GM19372 (cell line): ENCODE measurements at regions not wholly inside any gene's neighbourhood (a gene's known extent, or its start where the extent isn't known, plus 50 kb on each side); places are given as distances from the start of the nearest gene placed in this dataset.

ENCODE experiments used
- ATAC-seq: cut with Tn5 transposase; IDR thresholded peaks from one replicate; pipeline ENCODE4 v1.9.1; 2021; ENCODE audit warnings: mild to moderate bottlenecking, low read depth, moderate library complexity; ENCODE audit not compliant: unreplicated experiment

DNA sequence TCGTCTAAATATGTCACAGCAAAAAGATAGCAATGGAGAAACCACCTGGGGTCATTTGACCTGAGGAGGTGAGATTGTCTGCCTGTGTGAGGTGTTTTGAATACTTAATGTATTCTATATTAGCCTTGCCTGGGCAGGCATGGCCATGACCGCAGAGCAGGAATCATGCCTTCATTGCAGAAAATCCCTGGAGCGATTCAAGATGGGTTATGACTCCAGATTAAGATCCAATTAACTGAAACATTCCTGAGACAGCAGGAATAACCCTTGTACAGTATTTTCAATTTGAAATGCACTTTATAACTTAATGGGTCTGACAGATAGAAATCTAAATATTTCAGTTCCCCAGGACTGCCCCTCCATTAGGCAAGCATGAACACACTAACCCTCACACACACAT lies 227.3 kb upstream of the RAB6C start:
- ATAC-seq = no peak

DNA sequence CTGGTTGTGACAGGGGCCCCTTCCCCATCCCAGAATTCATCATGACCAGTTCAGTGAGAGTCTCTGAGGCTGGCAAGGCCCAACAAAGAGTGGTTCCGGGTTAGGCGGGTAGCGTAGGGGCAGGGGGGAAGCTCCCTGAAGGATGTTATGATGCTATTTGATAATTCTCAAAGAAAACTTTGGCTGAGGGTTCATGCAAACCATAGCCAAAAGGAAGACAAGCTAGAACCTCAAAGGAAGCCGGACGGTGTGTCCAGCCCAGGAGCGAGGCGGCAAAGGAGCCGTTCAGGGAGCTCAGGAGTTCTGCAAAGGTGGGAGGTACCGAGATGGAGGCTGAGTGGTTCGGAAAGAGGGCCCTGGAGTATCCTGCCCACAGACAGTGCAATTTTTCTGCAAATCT lies 226.8 kb upstream of the RAB6C start:
- ATAC-seq = no peak

DNA sequence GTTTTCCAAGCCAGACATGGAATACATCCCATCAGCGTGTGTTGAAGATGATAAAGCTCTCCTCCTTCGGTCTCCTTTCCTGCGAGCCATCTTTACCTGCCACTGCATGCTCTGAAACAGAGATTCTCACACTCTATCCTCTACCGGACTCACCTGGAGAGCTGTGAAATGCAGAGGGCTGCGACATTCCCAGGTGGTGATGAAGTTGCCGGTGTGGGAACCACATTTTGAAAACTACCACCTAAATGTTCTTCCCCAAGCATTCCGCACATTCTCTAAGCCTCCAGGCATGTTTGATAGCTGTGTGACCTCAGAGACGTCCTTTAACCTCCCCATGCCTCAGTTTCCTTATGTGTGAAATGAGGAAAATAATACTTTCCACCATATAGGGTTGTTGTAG lies 226.2 kb upstream of the RAB6C start:
- ATAC-seq = no peak

DNA sequence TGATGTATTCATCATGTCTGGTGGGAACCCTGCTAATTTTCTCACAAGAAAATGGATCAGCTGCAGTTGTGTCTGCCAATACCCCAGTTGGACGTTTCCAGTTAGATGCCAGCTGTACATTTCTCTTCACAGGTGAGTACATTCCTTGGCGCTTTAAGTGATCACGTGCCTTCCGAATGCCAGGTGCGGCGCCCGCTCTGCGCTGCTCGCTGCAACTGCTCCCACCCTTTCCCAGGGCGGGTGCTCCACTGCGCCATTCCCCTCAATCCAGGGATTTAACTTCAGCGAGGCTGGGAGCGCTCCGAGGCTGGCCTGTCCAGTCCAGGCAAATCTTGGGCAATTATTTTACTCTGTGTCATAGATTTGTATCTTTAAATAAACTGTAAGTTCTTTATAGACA lies 225.0 kb upstream of the RAB6C start:
- no peak for ATAC-seq

DNA sequence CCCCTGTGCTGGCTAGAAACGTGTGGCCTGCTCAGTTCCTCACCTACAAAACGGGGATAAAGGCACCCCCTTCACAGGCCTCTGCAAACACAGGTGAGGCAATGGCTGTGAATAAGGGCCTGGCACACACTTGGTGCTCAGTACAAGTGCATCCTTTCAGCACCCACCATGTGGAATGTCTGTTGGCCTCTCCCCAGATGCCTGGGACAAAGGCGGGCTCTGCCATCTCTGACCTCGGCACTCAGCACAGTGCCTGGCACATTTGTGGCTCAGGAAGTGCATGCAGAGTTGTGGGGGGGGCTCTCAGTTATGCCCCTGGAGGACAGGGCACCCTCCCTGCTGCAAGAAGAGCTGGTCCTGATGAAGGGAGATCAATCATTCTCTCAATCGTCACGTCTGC lies 224.6 kb upstream of the RAB6C start:
- ATAC-seq = no peak

DNA sequence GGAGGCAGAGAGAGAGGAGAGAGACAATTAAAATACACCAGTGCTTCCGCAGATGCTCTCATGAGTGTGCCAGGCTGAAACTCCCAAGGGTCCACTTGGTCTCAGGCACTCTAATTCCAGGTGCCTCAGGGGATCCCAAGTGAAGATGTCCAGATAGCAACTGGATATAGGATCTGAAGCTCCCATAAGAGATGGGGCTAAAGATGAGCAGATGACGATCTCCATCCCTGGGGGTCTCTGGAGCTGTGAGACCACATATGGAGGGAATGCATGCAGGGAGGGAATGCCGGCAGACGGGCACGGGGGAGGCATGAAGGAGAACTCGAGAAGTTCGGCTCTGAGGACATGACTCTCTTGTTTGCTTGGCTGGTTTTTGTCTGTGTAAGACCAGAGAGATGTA lies 223.7 kb upstream of the RAB6C start:
- no peak for ATAC-seq

DNA sequence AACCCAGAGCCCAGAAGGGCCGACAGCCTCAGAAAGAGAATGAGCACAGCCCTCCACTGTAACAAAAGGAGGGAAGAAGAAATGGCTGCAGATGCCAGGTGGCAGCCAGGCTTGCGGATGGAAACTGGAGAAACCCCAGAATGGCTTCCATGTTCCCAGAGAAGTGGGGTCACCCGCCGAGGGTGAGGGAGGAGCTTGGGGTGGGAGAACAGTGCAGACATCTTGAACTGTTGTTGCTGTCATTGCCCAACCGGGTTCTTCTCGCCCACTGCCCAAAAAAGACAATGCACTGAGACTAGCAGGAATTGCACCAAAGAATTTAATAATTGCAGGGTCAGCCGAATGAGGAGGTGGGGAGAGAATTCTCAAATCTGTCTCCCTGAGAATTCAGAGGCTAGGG lies 223.2 kb upstream of the RAB6C start:
- no peak for ATAC-seq

DNA sequence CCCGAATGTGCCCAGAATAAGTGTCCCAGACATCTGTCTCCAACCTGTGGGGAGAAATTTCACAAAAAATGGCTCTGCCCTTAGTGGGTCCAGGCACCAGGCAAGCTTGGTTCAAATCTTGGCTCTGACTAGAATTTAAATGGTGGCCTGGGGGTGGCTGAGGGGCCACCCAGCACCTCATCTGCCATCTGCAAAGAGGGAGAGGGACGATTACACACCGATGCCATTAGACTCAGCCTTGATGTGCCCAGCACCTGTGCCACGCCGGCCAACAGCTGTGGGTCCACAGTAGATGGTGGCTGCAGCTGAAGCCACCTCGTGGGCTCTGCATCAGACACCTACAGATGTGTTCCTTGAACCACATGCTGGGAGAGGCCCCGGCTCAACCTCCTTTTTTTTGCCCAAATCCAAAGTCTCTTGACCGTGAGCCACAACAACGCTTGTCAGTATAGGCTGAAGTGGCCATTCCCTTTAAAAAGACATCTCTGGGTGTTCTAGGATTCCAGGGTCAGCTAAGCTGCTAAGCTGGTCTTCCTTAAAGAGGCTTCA lies 222.0 kb upstream of the RAB6C start:
- no peak for ATAC-seq

DNA sequence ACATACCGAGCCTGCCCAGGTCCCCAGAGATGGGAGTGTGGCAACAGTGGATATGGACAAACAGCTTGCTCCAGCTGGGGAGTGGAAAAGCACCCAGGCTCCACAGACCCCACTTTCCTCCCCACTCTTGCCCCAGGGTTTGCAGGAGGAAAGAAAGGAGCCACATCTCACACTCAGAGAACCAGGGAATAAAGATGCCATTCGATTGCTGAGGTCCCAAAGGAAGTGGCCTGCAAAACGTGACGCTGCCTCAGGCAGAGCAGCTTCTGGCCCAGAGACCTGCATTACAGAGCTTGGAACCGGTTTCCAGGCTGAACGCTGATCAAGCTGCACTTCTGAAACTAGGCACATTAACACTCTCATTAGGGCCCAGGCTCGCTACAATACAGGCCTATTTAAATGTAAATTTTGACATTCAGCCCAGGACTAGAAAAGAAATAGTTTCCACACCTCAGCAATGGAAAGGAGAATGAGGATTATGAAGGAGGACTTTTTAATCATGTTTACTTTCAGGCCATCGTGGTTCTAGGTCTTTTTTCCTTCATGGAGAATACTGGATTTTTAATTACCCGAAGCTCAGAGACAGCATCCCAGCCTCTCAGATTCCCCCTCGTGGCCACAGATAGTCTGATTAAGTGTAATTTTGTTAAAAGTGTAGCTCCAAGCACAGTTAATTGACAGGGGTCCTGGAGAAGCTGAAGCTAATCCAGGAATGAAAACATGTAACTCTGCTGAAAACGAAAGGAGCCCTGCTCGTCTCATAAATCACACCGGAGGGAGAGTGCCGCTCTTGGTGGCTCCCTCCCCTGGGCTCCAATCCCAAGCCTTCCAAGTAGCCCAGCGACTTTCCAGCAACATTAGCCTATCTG lies 221.3 kb upstream of the RAB6C start:
- ATAC-seq = no peak

DNA sequence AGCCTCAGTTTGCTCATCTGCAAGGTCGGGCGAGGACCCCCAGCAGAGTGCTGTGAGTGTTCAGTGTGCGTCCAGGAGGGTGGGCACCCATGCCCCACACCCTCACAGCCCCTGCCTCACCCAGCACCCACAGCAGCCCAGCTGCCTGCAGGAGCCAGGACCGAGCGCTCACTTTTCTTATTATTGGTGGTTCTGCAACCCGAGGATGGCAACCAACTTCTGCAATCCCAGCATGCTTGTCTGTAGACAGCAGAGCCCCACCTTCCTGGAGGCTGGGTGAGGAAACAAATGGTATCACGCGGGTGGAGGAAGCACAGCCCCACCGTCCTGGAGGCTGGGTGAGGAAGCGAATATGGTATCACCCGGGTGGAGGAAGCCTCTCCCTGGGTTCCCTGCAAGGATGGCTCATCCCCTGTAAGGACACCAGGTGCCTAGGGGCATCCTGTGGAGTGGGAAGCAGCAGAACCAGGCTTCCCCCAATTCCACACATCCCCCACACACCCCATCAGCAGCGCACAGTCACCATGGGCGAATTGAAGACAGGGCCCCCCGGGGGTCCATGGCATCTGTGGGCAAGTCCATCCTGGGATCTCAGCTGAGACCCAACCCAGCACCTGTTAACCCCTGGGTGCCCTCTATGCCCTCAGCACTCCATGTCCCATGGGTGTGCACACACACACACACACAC lies 220.5 kb upstream of the RAB6C start:
- no peak for ATAC-seq

DNA sequence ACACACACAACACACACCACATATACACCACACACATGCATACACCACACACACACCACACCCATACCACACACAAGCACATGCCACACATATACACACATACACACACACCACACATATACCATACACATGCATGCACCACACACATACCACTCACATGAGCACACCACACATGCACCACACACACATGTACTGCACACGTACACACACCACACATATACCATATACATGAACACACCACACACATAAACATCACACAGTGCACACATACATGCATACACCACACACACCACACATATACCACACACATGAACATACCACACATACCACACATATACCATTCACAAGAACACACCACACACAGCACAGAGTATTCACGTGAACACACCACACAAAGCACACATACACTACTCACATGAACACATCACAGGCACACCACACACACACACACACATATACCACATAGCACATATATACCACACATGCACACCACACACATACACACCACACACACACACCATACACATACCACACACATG lies 219.9 kb upstream of the RAB6C start:
- no peak for ATAC-seq

DNA sequence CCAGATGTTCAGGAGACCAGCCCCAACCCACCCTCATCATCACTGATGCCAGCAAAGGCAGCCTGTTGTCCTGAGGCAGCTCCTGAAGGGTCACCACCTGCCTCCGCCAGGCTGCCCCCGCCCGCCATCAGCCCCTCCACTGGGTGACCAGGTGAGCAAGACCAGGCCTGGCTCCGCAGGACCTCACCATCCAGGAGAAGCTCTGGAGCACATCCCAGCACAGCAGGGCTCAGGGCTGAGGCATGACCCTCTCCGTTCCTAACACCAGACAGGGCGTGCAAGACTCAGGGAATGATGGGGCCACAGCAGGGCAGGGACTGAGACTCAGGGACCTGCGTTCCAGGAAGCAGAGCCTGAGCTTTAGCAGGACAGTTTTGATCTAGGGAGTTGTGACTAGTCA lies 218.8 kb upstream of the RAB6C start:
- ATAC-seq = no peak

DNA sequence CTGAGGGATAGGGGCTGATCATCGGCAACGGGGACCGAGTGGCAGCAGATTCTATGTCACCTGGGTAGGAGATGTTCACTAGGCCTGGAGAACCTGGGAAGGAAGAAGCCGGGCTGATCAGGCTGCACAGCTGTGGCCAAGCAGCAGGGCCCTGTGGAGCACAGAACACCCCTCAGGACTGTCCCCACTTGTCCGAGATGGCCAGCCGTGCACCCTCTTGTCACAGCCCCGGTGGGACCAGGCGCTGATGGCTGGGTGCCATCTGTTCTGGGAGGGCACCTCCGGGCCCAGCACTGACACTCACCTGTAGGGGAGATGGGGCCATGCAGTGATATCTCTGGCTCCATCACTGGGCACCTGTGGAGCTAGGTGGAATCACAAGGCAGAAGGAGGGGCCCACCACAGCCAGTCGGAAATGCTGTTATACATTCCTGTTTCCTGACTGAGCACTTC lies 217.9 kb upstream of the RAB6C start:
- ATAC-seq = no peak

DNA sequence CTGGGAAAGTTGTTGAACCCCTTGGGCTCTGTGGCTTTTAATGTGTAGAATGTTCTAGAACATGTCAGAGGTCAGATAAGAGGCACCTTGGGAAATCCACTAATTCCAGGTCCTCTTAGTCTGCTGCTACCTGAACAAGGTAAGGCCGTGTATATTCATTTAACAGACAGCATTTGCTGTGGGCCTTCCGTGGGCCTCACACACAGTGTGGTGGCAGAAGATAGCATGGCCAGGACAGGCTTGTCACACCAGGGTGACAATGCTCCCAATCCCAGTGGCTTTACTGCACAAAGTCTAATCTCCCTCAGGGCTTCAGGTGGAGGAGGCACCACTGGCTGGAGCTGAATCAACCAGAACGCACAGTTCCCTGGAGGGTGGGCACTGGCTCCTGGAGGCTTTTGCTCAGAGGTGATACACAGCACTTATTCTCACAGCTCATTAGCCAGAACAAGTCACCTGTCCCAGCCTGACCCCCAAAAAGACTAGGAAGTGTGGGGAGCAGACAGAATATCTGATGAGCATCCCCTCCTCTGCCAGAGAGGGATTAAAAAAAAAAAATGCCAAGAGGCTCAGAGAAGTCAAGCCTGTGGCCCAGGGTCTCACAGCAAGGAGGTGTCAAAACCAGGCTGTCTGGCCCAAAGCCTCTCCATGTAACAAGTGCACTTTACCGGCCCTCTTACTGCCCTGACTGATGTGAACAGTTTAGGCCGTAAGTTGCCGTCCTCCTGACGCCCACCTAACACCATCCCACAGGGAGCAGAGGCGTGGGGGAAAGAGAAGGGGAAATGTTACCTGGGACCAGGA lies 216.9 kb upstream of the RAB6C start:
- ATAC-seq = no peak

DNA sequence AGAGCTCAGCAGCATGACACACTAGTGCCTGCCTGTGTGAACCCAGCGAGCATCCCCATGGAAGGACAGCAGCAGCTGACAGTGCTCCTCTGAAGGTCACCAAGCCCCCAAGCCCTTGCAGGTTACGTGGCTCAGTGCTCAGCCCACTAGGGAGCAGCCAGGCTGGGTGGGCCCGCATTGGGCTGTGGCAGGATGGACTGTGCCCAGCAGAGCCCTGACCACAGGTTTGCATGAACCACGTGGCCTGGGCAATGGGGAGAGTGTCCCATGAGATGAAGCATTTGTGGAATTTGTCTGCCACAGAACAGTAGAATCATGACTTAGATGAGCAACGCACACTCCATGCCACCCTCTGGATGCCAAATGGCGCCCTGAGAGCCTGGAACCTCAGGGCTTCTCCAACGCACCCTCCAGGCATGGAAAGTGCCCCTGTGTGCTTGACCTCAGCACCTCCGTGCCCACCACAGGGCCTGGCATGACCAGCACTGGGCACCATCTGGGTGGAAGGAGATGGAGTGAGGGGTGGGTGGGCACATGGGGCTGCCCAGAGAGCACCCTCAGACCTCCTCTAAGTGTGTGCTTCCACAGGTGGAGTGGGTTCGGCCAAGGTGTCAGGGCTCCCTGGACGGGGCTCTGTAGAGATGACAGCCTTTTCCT lies 216.1 kb upstream of the RAB6C start:
- no peak for ATAC-seq

DNA sequence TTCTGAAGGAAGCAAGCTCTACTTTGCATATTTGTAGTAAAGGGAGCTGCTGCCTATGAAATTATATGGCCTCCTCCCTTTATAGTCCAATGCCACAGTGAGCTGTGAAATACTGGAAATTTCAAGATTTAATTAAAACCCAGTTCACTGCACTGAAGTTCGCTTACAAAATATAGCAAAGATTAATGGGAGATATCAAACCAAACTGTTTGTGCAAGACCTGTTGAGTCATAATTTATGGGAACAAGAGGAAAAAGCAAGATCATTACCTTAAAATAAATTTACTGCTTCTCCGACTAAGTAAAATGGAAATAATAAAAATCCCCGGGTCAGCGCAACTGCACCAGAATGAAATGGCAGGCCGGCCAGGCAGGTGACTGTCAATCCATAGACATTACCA lies 215.5 kb upstream of the RAB6C start:
- ATAC-seq = no peak

DNA sequence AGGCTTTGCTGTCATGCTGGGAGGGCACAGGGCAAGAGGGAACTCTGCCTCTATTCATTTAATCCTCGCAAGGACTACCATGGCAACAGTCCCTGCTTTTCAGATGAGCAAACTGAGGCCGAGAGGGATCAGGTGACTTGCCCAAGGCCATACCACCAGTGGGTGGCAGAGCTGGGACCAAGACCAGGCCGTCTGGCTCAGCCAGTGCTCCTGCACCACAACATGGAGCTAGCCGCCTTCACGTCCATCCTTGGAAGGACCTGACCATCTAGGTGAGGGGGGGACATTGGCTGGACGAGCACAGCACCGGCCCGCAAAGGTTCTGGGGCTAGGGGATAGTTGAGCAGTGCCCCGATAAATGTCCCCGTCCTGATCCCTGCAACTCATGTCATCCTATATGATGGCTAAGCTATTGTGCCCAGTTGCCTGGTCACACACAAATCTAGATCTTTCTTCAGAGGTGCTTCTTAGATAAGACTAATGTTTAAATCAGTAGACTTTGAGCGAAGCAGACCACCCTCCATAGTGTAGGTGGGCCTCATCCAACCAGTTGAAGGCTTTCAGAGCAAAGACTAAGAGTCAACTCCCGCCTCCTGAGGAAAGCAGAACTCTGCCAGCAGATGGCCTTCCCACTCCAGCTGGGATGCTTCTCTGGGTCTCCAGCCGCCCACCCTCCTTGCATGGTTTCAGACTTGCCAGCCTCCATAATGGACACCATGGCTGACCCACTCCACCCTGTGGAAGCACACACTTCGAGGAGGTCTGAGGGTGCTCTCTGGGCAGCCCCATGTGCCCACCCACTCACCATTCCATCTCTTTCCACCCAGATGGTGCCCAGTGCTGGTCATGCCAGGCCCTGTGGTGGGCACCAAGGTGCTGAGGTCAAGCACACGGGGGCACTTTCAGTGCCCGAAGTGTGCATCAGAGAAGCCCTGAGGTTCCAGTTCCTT lies 214.8 kb upstream of the RAB6C start:
- no peak for ATAC-seq

DNA sequence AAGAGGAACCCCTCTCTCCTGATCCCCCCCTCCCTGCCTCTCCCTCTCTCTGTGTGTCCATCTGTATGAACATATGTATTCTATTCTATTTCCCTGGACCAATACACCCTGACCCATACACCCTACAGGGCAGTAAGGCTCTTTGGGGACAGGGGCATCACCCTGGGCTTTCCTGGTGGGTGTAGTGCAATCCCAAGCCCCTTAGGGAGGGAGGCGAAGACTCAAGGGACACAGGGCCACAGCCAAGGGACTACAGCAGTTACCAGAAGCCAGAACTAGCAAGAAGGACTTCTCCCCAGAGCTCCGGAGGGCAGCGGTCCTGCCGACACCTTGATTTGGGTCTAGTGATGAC lies 214.2 kb upstream of the RAB6C start:
- no peak for ATAC-seq

DNA sequence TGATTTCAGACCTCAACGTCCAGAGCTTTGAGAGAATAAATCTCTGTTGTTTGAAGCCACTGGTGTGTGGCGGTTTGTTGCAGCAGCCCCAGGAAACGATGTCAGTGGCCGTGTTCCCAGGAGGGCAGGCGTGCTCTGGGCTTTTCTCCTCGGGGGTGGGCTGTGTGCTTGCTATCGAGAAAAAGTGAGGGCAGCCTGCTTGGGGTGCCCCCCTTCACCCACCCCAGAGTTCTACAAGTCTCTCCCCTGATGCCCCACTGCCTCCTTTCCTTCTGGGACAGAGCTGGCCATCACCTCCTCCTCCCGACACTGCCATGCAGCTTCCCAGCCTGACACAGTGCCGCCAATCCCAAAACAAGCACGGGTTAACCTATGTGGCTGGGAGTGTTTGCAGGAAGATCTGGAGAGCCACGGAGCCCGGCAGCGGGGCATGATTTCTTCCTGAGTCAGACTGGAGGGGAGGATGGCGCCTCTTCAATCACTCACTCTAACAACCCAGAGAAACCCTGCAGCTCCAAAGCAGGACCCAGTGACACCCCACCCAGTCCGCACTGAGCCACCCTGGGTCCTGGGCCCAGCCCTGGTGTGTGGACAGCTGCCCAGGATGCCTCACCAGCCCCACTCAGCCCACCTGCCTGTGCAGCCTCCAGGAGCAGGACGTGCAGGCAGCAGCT lies 213.7 kb upstream of the RAB6C start:
- ATAC-seq = no peak
